ENCODE measurements at regions not wholly inside any gene's neighbourhood (a gene's known extent, or its start where the extent isn't known, plus 50 kb on each side); places are given as distances from the start of the nearest gene placed in this dataset.

DNA sequence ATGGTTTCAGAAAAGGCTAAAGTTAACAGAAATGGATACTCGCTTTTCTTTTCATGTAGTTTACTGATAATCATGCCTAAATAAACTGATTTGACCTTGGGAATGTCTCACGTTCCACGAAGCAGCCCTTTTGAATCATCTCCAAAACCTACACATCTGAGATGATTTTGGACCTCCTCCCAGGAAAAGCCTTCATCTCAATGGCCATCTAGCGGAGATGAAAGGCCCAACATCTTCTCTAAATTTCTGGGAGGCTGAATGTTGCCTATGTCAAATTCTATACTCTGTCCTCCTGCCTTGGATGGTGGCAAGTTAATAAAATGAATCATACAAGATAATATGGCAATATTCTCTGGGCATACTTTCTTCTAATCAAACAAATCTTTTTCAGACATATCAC, 448.5 kb downstream of the ZEB2 start:
- DNase-seq: no peak

GRCh38 chr2:144067506-144067905, 452.4 kb downstream of the ZEB2 start:
- no peak for DNase-seq

DNA sequence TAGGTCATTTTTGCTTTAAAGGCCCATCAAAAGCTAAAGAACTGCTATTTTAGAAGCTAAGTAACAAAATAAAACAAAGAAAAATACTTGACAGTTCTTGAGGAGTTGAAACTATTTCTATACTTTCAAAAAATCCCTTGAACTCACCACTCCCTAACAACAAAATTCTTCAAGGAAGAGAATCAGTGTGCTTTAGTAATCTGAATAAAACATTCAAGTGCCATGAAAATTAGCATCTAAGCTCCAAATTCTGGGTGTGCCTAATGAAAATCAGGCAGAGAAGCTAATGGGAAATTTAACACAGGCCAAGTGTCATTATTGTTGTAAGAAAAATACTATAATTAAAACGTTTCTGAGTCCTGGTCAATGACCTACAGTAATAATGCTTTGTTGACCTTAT, 456.3 kb downstream of the ZEB2 start:
- no peak for DNase-seq

DNA sequence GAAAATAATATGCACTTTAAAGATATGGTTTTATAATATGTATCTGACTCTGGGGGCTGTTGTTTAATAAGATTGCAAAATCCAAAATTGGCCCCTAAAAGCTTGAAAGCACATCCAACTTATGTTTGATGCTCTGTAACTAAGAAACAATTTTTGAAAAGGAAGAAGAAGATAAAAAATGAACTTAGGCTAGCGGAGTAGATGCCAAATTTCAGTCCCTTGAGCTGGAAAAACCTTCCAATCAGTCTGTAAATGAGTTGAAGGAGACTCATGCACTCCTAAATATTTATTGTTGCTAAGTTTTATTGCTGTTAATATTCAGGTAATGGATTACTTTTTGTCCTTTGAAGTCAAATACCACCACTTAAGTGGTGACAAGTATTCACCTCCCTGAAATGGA, 465.0 kb downstream of the ZEB2 start:
- DNase-seq: no peak

GRCh38 chr2:144052083-144052482, 467.8 kb downstream of the ZEB2 start:
- DNase-seq: no peak

DNA sequence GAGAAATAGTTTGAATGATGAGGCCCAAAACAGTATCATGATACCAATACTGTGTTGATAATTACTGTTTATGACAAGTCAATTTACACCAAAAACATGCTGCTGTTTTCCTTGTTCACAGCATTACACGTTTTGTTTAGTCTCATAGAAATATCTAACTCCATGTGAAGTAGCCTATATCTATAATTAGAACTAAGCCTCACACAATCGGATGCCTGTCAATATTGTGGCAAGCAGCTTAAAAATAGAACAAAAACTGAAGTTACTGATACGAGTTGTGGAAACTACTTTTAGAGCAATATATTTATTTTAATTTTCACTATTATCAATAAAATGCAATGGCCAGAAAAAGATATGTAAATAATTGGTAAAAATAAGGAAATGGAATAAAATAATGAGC, 470.8 kb downstream of the ZEB2 start:
- no peak for DNase-seq

DNA sequence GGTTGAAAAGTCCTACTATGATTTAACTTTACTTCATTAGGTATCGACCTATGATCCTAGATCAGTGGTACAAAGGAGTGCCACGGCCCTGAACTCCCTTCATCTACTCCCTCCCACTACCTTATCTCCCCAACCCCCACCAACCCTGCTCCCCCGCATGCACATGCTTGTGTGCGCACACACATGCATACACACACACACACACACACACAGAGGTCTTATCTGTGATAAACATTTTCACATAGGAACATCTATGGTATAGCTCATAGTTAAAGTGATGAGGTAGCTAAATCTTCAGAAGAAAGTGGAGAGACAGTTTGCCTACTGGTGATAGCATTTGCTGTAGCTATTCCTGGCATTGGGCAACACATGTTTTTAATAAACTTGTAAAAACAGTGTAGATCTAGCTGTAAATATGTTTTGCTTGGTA, 471.3 kb downstream of the ZEB2 start:
- DNase-seq: no peak

- DNase-seq: no peak
Measured at GRCh38 chr2:144042751-144043150, 477.2 kb downstream of the ZEB2 start.

GRCh38 chr2:144041612-144042011, 478.3 kb downstream of the ZEB2 start:
- no peak for DNase-seq

DNA sequence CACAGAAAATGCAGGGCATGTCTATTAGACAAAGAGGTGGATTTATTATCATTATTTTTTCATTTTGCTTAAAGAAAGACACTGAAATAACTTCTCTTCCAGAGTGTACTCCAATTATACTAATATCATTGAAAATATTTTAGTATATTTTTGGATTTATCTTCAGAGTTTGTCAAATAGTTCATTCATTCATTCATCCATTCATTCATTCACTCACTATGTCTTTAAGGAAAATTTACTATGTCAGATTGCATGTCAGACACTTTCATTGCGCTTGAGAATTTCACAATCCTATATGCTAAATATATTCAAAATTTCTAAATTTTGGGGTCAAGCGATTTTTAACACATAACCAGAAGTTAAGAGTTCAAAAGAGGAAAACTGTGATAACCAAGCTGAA, 479.1 kb downstream of the ZEB2 start:
- no peak for DNase-seq

GRCh38 chr2:144032566-144032965, 487.4 kb downstream of the ZEB2 start:
- no peak for DNase-seq

DNA sequence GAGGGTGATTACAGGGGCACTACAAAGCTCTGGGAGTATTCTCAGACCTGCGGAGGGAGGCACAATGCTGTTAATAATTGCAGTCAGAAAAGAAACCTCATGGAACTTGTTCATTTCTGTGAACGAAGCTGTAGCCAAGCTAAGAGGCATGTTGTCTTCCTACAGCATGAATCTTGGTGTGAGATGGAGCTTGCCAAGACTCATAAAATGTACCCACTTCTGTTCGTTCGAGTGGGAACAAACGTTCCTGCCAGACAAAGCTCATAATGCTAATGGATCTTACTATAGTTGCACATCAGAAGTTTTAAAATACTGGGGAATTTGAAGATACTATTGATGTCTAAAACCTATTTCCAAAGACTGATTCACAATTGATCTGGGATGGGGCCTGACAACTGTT, 489.1 kb downstream of the ZEB2 start:
- DNase-seq: no peak

DNA sequence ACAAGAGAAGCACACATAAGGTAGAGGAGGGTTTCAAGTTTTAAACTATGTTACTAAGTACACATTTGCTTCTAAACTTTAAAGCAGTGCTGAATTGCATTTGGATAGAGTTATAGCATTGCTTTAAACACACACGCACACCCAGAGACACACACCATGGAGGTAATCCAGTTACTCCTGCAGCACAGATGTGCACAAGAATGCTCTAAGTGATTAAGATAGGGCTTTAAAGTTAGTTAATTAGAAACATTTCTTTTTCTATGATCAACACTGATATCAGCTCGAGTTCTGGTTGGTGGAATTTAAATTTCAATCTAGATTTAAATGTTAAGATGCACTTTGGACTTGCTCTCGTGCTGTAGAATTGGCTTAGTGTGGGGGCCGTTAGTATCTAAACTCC, 492.3 kb downstream of the ZEB2 start:
- DNase-seq: no peak

- no peak for DNase-seq
Measured at GRCh38 chr2:144026753-144027152, 493.2 kb downstream of the ZEB2 start.

GRCh38 chr2:144020047-144020446, 499.9 kb downstream of the ZEB2 start:
- DNase-seq: no peak

- DNase-seq: no peak
Measured at GRCh38 chr2:144015655-144016245, 504.2 kb downstream of the ZEB2 start.

- no peak for DNase-seq
Measured at GRCh38 chr2:144015036-144015435, 504.9 kb downstream of the ZEB2 start.

GRCh38 chr2:144014103-144014502, 505.8 kb downstream of the ZEB2 start:
- DNase-seq: no peak

DNA sequence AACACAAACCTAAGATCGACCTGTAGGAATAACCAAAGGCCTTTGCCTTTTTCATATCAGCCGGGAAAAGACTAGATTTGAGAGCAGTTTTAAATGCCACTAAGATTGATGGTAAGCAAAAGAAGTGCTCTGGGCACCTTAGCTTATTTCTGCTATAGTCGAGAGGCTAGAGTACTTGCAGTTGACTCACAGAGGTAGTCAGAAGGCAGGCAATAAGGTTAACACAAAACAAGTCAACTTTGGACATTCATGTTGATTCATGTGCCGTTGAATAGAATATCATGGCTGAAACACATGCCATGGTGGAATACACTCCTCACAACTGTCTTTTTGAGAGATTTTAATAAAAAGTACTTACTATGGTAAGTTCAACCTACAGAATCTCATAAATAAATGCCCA, 507.6 kb downstream of the ZEB2 start:
- no peak for DNase-seq

GRCh38 chr2:144011553-144011952, 508.4 kb downstream of the ZEB2 start:
- no peak for DNase-seq

DNA sequence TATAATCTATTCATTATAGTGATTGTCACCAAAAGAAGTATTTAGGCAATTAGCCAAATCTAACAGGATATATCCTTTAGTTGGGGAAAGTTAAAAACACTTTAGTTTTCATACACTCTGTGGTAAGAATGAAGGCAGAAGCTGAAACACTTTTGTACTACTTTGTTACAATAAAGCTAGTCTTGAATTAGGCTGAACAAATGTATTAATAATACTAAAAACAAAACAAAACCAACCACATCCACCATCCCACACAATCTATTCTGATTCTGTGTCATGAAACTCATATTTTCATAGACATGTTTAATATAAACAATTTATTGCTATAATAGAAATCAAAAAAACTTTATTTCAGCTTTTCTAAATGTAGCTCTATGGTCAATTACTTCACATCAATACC, 508.8 kb downstream of the ZEB2 start:
- no peak for DNase-seq

GRCh38 chr2:144010096-144010836, 509.7 kb downstream of the ZEB2 start:
- no peak for DNase-seq

DNA sequence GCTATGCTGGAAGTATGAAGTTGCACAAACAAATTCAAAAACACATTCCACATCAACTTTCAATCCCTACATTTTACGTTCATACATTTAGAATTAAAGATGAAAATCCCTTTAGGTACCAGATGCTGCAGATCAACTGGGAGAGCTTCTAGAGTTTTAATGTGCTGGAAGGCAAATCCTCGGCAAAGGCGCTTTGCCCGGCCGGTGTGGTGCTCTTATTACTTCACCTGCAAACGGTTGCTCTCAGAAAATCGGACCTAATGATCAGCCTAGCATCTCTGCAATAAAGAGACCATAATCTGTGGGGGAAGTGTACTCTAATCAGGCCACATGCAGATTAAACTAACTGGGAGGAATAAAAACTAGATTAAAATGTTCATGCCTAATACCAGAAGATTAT, 513.8 kb downstream of the ZEB2 start:
- no peak for DNase-seq

- DNase-seq: no peak
Measured at GRCh38 chr2:144004742-144005141, 515.2 kb downstream of the ZEB2 start.

DNA sequence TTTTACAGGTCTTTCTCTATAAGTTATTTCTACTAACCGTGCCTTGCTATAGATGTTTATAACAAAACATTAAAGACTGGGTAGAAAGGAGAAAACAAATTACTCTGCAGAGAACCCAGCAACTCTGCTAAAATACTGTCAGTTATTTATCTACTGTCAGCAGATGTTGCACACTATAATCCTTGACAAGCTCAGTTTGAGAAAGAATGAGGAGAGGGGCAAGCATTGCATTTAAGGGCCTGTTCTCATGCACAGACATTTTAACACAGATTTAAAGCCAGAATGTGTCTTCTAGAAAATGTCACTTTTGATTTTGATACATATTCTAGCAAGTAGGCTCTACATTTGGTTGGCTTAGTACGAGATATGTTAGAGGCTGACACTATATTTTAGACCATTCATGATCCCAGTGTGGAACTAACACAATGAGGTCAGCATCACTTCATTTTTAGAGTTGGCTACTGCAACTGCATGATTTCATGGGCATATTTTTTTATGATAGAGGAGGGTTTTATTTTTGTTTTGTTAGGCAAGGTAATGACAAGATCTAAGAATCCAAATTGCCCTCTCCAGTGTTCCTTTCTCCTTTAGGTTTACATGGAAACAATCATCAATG, 516.4 kb downstream of the ZEB2 start:
- no peak for DNase-seq
